LNCaP clone FGC (cell line): ENCODE measurements at regions not wholly inside any gene's neighbourhood (a gene's known extent, or its start where the extent isn't known, plus 50 kb on each side); places are given as distances from the start of the nearest gene placed in this dataset.
"Not testable (repeated sequence)": the region's sequence is repeated elsewhere in the genome, so short reads cannot be mapped to it uniquely, and the experiment has no call there.

Experiments used
- DNase-seq: peaks from one replicate; pipeline ENCODE4 v3.0.0-alpha.2; 2011; ENCODE audit warnings: low read depth
- H3K4me3 ChIP-seq: 2 replicates; pipeline ENCODE4 v1.5.1; 2011; ENCODE audit warnings: mild to moderate bottlenecking, low read depth, low read length, control low read depth
- TF ChIP-seq, protein P1 (sequence below): IDR thresholded peaks from 2 replicates; pipeline ENCODE4 v1.5.1; 2012; ENCODE audit warnings: mild to moderate bottlenecking; ENCODE audit not compliant: control insufficient read depth, insufficient read depth; ENCODE audit errors: extremely low read depth

DNA sequence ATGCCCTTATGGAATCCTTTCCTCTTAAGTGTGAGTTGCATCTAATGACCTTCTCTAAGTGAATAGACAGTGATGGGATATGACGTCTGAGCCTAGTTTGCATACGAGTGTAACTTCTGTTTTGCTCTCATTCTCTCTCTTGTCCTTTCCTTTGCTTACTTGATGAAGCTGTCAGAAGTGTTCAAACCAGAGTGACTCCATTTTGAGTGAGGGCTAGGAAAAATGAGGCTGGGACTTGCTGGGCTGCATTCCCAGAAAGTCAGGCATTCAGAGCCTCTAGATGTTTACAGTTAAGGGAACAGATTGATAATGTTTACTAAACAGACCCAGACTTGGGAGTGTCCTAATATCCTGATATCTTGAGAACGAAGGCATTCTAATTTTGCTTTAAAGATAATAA is 311.2 kb upstream of the SOX4 start:
- H3K4me3 ChIP-seq, DNase-seq: not testable (repeated sequence)

DNA sequence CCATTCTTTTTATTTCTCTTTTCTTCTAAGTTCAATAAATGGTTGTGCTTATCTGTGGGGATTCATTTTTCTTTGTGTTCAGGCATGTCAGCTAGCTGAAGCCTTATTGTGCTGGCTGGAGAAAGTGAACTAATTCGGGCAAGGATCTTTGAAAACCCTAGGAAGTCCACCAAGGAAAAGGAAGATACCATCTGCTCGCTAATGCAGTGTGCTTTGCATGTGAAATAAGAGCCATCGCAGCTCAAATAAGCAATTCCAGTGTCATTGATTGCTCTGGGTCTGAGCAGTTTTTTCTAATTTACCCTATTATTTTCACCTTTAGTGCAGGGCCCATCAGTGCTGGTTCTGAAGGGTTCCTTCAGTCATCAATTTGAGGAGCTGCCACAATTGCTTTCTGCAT is 309.4 kb upstream of the SOX4 start:
- no peak for DNase-seq
- TF ChIP-seq, protein P1, sequence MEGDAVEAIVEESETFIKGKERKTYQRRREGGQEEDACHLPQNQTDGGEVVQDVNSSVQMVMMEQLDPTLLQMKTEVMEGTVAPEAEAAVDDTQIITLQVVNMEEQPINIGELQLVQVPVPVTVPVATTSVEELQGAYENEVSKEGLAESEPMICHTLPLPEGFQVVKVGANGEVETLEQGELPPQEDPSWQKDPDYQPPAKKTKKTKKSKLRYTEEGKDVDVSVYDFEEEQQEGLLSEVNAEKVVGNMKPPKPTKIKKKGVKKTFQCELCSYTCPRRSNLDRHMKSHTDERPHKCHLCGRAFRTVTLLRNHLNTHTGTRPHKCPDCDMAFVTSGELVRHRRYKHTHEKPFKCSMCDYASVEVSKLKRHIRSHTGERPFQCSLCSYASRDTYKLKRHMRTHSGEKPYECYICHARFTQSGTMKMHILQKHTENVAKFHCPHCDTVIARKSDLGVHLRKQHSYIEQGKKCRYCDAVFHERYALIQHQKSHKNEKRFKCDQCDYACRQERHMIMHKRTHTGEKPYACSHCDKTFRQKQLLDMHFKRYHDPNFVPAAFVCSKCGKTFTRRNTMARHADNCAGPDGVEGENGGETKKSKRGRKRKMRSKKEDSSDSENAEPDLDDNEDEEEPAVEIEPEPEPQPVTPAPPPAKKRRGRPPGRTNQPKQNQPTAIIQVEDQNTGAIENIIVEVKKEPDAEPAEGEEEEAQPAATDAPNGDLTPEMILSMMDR = no peak
- no peak overlapping the region for H3K4me3 ChIP-seq

DNA sequence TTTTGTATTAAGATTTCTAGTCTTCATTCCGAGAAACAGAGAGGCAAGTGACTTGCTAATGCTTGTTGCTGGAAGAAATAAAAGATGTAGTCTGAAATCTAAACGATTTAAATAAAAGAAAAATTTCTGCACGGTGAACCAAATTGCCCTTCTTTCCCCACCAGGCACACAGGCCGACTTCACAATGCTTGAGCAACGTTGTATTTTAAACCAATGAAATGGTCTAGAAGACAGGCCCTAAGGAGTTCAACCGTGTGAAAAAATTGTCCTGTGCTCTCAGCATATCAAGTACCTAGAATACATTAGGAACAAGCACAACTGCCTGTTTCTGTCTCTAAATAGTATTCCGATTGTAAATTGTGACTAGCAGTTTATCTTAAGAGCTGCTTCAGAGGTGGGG is 308.8 kb upstream of the SOX4 start:
- TF ChIP-seq, protein P1 = no peak
- no peak overlapping the region for H3K4me3 ChIP-seq
- no peak for DNase-seq

DNA sequence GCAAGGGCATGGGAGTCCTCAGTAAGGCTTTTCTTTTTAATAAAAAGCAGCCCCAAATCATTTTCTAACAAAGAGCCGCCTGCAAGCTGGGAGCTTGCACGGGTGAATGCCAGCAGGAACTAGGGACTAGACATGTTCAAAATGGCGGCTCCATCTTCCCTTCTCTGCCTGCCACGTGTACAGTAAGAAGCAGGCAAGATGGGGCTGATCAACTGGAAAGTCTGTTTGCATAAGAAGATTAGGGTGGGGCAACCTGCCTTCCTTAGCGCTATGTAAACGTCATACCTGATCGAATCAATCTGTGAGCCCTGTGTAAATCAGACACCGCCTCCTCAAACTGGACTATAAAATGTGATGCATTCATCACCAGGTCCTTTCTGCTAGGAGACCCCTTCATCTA is 299.4 kb upstream of the SOX4 start:
- TF ChIP-seq, protein P1 = no peak
- DNase-seq = no peak
- H3K4me3 ChIP-seq = no peak overlapping the region

DNA sequence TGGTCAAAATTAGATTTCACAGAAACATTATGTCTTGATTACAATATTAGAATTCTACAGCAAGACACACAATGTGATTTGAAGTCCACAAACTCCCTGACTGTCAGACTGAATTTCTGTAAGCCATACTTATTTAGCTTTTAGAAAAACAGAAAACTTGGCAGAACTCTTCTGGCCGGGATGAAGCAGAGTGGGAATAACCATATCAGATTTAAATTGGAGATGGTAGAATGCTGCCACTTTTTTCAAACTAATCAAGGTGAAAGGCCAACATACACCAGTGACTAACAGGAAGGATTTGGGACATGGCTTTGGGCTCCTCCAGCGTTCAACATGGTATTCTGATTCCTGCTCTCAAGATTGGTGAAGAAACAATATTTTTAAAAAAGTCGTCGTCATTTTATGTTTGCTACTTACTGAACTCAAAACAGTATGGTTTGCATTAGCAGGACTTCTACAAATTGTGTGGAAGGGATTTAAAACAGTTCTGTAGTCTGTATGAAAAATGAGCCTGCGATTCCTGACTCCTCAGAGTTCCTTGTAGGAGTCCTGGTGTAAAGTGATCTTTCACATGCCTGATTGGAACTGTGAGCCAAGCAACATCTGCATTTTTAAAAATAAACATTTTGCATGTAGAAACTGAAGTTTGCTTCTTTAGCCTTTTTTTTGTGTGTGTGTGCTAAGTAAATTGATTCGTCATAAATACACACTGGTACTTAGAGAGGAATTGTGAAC is 297.9 kb upstream of the SOX4 start:
- DNase-seq = no peak
- TF ChIP-seq, protein P1 = no peak
- H3K4me3 ChIP-seq = no peak overlapping the region

DNA sequence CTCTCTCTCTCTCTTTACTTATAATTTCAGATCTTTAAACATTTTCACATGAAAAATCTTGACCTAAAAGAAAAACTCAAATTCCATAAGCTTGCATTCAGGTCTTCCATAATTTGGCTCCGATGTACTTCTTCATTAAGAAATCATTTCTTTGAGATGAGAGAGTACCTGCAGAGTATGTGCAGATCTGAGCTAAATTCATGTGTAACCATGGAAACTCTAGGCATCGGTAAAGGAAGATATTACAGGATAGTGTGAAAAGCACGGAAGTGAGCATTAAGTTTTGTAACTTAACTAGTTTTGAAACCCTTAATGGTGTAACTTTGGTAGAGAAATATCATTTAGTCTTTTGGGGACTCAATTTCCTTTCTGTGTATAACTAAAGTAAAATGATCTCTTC is 295.9 kb upstream of the SOX4 start:
- TF ChIP-seq, protein P1 = no peak
- no peak overlapping the region for H3K4me3 ChIP-seq
- no peak for DNase-seq

DNA sequence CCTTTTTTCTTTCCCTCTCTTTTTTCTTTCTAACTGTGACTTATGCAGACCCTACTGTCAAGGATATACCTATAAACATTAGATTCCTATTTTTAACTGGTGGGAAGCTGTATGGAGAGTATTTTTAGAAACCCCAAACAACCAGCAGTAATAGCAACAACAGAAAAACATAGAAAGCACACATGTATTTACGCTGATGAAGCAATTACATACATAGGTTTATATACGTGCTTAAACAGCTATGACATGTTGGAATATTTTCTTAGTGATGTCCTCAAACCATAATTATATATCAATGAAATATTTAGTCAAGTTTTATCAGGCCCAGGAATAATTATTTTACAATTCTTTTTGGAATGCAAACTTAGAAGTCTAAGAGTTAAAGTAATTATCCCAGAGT is 294.3 kb upstream of the SOX4 start:
- H3K4me3 ChIP-seq = no peak overlapping the region
- TF ChIP-seq, protein P1 = no peak
- no peak for DNase-seq
